Neutrophil (primary cell): ENCODE measurements at regions not wholly inside any gene's neighbourhood (a gene's known extent, or its start where the extent isn't known, plus 50 kb on each side); places are given as distances from the start of the nearest gene placed in this dataset.

Experiments
- H3K27ac ChIP-seq: fragments of 200-600 bp; sonication (generic); 2 replicates; pipeline ENCODE4 v1.5.1; 2016; ENCODE audit warnings: mild to moderate bottlenecking, moderate library complexity
- H3K27me3 ChIP-seq: fragments of 200-600 bp; sonication (generic); 2 replicates; pipeline ENCODE4 v1.6.0; 2016; ENCODE audit warnings: mild to moderate bottlenecking
- H3K36me3 ChIP-seq: fragments of 200-600 bp; sonication (generic); 2 replicates; pipeline ENCODE4 v1.5.1; 2017
- H3K4me1 ChIP-seq, 2 experiments: fragments of 200-600 bp in 1 of 2; sonication (generic) in 1 of 2; 1 replicate in 1 of 2; 2 replicates in 1 of 2; pipeline versions ENCODE4 v1.5.1 to v1.6.1; 2013 to 2016; ENCODE audit warnings: low read depth in 1 of 2, low read length in 1 of 2, mild to moderate bottlenecking in 1 of 2, moderate library complexity in 1 of 2; ENCODE audit not compliant: control insufficient read depth in 1 of 2, insufficient read depth in 1 of 2
- H3K4me3 ChIP-seq, 2 experiments: fragments of 200-600 bp in 1 of 2; sonication (generic) in 1 of 2; 1 replicate in 1 of 2; 2 replicates in 1 of 2; pipeline ENCODE4 v1.5.1; 2013 to 2016; ENCODE audit warnings: low read depth in 1 of 2, low read length in 1 of 2, mild to moderate bottlenecking in 1 of 2, moderate library complexity in 1 of 2
- H3K9me3 ChIP-seq: fragments of 200-600 bp; sonication (generic); 2 replicates; pipeline ENCODE4 v1.5.1; 2016
- TF ChIP-seq, protein P1 (sequence below): fragments of 200-600 bp; sonication (generic); IDR thresholded peaks from 2 replicates; pipeline ENCODE4 v1.5.1; 2016; ENCODE audit warnings: antibody characterized with exemption

GRCh38 chr14:94702629-94703028, 67.3 kb downstream of the GSC start:
- Histone ChIP-seq H3K4me3 (no peak overlapping the region), H3K9me3 (no peaks in the 10 kb centered on the region), H3K36me3 (no peaks in the 10 kb centered on the region), H3K4me1 (no peaks in the 10 kb centered on the region), H3K27me3 (peaks cover 4% of the 10 kb centered on the region), H3K27ac (no peak overlapping the region)
- TF ChIP-seq, protein P1, sequence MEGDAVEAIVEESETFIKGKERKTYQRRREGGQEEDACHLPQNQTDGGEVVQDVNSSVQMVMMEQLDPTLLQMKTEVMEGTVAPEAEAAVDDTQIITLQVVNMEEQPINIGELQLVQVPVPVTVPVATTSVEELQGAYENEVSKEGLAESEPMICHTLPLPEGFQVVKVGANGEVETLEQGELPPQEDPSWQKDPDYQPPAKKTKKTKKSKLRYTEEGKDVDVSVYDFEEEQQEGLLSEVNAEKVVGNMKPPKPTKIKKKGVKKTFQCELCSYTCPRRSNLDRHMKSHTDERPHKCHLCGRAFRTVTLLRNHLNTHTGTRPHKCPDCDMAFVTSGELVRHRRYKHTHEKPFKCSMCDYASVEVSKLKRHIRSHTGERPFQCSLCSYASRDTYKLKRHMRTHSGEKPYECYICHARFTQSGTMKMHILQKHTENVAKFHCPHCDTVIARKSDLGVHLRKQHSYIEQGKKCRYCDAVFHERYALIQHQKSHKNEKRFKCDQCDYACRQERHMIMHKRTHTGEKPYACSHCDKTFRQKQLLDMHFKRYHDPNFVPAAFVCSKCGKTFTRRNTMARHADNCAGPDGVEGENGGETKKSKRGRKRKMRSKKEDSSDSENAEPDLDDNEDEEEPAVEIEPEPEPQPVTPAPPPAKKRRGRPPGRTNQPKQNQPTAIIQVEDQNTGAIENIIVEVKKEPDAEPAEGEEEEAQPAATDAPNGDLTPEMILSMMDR = no peak

DNA sequence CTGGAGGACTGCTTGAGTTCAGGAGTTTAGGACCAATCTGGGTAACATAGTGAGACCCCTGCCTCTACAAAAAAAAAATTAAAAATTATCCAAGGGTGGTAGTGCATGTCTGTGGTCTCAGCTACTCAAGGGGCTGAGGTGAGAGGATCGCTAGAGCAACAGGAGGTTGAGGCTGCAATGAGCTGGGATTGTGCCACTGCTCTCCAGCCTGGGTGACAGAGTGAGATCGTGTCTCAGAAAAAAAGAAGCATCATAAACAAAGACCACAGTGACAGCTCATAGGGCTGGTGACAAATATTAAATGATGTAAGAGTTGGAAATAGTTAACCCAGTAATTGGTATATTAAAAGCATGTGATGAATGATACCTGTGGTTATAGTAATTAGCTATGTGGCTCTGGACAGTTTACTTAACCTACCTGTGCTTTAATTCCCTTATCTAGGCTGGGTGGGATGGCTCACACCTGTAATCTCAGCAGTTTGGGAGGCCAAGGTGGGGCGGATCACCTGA, 68.0 kb downstream of the GSC start:
- H3K27ac ChIP-seq = no peak overlapping the region
- TF ChIP-seq, protein P1 = no peak

DNA sequence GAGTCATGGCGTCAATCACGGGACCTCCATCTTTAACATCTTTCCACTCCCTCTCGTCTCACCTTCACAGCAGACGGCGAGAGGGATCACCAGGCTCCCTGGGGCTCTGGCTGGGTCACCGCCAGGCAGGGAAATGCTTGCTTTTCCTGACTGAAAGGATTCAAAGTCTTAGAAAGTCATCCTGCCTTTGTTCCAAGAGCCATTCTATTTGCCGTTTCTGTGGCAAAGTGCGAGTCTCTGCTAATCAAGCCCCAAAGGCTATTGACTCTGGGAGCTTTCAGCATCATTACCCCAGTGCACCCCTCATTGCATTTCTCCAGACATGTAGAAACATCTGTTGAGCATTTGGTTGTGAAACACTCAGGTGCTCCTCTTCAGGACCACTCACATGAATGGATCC, 69.6 kb downstream of the GSC start:
- no peak overlapping the region for H3K27ac ChIP-seq
- peaks cover 4% of the 10 kb centered on the region for H3K27me3 ChIP-seq

More for the DNA sequence above, 68.0 kb downstream of the GSC start:
- H3K27me3 ChIP-seq = peaks cover 4% of the 10 kb centered on the region
- H3K36me3 ChIP-seq = no peaks in the 10 kb centered on the region
- no peaks in the 10 kb centered on the region for H3K4me1 ChIP-seq
- H3K9me3 ChIP-seq = no peaks in the 10 kb centered on the region
- no peak overlapping the region for H3K4me3 ChIP-seq

DNA sequence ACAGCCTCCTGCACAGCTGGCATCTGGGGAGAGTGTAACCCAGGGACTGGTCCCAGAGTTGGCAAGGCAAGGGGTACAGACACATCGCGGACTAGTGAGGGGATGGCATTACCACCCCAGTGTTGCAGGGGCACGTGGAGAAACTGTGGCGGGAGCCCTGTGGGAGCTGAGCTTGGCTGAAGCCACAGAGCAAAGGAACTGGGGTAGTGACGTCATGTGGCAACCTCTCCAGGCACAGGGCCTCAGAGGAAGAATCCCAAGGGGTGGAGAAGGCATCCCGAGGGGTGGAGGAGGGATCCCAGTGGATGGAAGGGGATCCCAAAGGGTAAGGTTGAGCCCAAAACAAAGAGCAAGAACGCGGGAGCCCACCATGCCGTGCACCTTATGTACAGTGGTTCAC, 70.1 kb downstream of the GSC start:
- Histone ChIP-seq H3K4me3 (no peak overlapping the region), H3K27ac (no peak overlapping the region), H3K4me1 (no peaks in the 10 kb centered on the region), H3K27me3 (peaks cover 4% of the 10 kb centered on the region), H3K9me3 (no peaks in the 10 kb centered on the region), H3K36me3 (no peaks in the 10 kb centered on the region)
- TF ChIP-seq, protein P1 = no peak

More for the DNA sequence above, 69.6 kb downstream of the GSC start:
- no peaks in the 10 kb centered on the region for H3K9me3 ChIP-seq
- H3K4me1 ChIP-seq = no peaks in the 10 kb centered on the region
- TF ChIP-seq, protein P1 = no peak
- H3K4me3 ChIP-seq = no peak overlapping the region
- H3K36me3 ChIP-seq = no peaks in the 10 kb centered on the region

DNA sequence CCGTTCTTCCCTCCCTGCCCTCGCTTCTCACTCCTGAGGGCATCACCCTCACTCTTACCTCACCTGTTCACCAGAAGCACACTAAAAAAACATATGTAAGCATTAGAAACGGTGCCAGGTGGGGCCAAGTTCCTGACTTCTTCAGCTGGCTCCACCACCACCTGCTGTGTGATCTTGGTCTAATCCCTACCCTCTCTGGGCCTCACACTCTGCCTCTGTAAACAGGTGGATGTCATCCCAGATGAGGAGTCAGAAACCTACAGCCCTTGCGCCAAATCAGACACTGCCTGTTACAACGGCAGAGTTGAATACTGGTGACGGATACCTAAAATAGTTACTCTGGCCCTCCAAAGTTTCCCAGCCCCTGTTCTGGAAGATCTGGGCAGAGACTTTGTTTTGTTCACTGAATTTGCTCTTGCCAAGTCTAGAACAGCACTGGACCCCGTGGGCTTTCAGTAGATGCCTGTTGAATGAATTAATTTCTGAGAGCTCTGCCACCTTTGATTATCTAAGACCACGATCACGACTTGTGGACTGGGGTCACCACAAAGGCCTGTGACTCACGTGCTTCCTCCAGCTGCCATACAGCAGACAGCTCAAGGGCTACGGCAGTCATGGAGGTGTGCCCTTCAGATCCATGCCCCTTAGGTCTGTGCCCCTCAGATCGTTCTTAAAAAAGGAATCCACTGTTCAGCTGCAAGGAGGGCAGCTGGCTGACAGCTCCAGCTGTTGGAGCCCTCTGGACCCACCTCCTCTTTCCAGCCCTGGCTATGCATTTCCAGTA, 71.9 kb downstream of the GSC start:
- TF ChIP-seq, protein P1 = no peak
- Histone ChIP-seq H3K4me1 (no peaks in the 10 kb centered on the region), H3K9me3 (no peaks in the 10 kb centered on the region), H3K27ac (no peak overlapping the region), H3K4me3 (no peak overlapping the region), H3K36me3 (no peaks in the 10 kb centered on the region), H3K27me3 (peaks cover 4% of the 10 kb centered on the region)
